Stimulated activated CD8-positive, alpha-beta memory T cell treated with anti-CD3 and anti-CD28 coated beads, Interleukin-15, amount 100 ng/mL, for 24 hours (primary cell): ENCODE measurements at regions not wholly inside any gene's neighbourhood (a gene's known extent, or its start where the extent isn't known, plus 50 kb on each side); places are given as distances from the start of the nearest gene placed in this dataset.
A peak's percentile ranks its signal among the peaks of the same experiment; 100 is the strongest.
"Not testable (repeated sequence)": the region's sequence is repeated elsewhere in the genome, so short reads cannot be mapped to it uniquely, and the experiment has no call there.

Experiments
- DNase-seq: peaks from one replicate; pipeline ENCODE4 v3.0.0-alpha.2; 2020; ENCODE audit warnings: low read depth

GRCh38 chr10:25076506-25077177 is 60.2 kb downstream of the THNSL1 start:
- no peak for DNase-seq

GRCh38 chr10:25078658-25079431 is 62.4 kb downstream of the THNSL1 start:
- DNase-seq, result no peak

- DNase-seq, result peak; percentile 17
Observed at GRCh38 chr10:25080880-25081581, 64.6 kb downstream of the THNSL1 start.

- DNase-seq, result no peak
Observed at GRCh38 chr10:25082276-25083204, 66.1 kb downstream of the THNSL1 start.

- DNase-seq, result no peak
Observed at GRCh38 chr10:25083546-25084111, 67.2 kb downstream of the THNSL1 start.

- DNase-seq, result no peak
Observed at GRCh38 chr10:25084447-25084846, 68.0 kb downstream of the THNSL1 start.

- DNase-seq, result no peak
Observed at GRCh38 chr10:25094590-25094989, 78.2 kb downstream of the THNSL1 start.

- DNase-seq, result no peak
Observed at GRCh38 chr10:25097669-25098411, 77.0 kb upstream of the GPR158 start.

- DNase-seq, result no peak
Observed at GRCh38 chr10:25100141-25100540, 74.7 kb upstream of the GPR158 start.

GRCh38 chr10:25101461-25102146 is 73.2 kb upstream of the GPR158 start:
- DNase-seq, result no peak

GRCh38 chr10:25102147-25102822 is 72.5 kb upstream of the GPR158 start:
- DNase-seq, result no peak

- no peak for DNase-seq
Observed at GRCh38 chr10:25103703-25104102, 71.1 kb upstream of the GPR158 start.

- DNase-seq, result no peak
Observed at GRCh38 chr10:25104441-25104840, 70.4 kb upstream of the GPR158 start.

GRCh38 chr10:25105262-25105661 is 69.5 kb upstream of the GPR158 start:
- no peak for DNase-seq

- no peak for DNase-seq
Observed at GRCh38 chr10:25105743-25106260, 69.0 kb upstream of the GPR158 start.

GRCh38 chr10:25107756-25108155 is 67.0 kb upstream of the GPR158 start:
- DNase-seq, result no peak

GRCh38 chr10:25109896-25110295 is 64.9 kb upstream of the GPR158 start:
- DNase-seq, result not testable (repeated sequence)

- no peak for DNase-seq
Observed at GRCh38 chr10:25112016-25112415, 62.8 kb upstream of the GPR158 start.
